ENCODE measurements at regions not wholly inside any gene's neighbourhood (a gene's known extent, or its start where the extent isn't known, plus 50 kb on each side); places are given as distances from the start of the nearest gene placed in this dataset.

GRCh38 chr13:106367361-106367971, 168.0 kb downstream of the EFNB2 start:
- TF ChIP-seq TAF1 (IDR thresholded peaks at IDR 0.05; ENCODE audit: borderline replicate concordance, low read depth, low read length) (no peak), POLR2AphosphoS5 (IDR thresholded peaks at IDR 0.05; ENCODE audit: low read depth, low read length) (no peak), POLR2A (IDR thresholded peaks at IDR 0.05; ENCODE audit: low read depth, low read length) (no peak)

Measured in GM12892 (cell line).